Activated CD4-positive, alpha-beta T cell treated with anti-CD3 and anti-CD28 coated beads for 36 hours (primary cell): ENCODE measurements at regions not wholly inside any gene's neighbourhood (a gene's known extent, or its start where the extent isn't known, plus 50 kb on each side); places are given as distances from the start of the nearest gene placed in this dataset.
"Not testable (repeated sequence)": the region's sequence is repeated elsewhere in the genome, so short reads cannot be mapped to it uniquely, and the experiment has no call there.

ENCODE experiments used
- ATAC-seq: fragments of 200-7000 bp; cut with Tn5 transposase; one replicate; pipeline ENCODE4 v1.10.0; 2021; ENCODE audit warnings: mild to moderate bottlenecking, moderate library complexity
- CTCF ChIA-PET: fragments of 350-600 bp; sonication (Branson Sonifier 250); formaldehyde crosslinking; loops from one replicate; lab custom pipeline; 2021; ENCODE audit warnings: antibody characterized with exemption; lab: Charles Lee
- POLR2A ChIA-PET: fragments of 350-600 bp; sonication (Branson Sonifier 250); formaldehyde crosslinking; loops from one replicate; lab custom pipeline; 2021; ENCODE audit warnings: antibody characterized with exemption, inconsistent platforms; lab: Charles Lee
- DNase-seq: peaks from one replicate; pipeline ENCODE4 v3.0.0-alpha.2; 2020
- H3K27ac Mint-ChIP-seq: one replicate; pipeline ENCODE4 v1.8.0; 2021; ENCODE audit warnings: mixed read lengths
- H3K27me3 Mint-ChIP-seq: one replicate; pipeline ENCODE4 v1.8.0; 2021; ENCODE audit warnings: mixed read lengths
- H3K36me3 Mint-ChIP-seq: one replicate; pipeline ENCODE4 v1.8.0; 2021; ENCODE audit warnings: low read depth, mixed read lengths
- H3K4me1 Mint-ChIP-seq: one replicate; pipeline ENCODE4 v1.8.0; 2021; ENCODE audit warnings: mixed read lengths
- H3K4me3 Mint-ChIP-seq: one replicate; pipeline ENCODE4 v1.8.0; 2021; ENCODE audit warnings: mild to moderate bottlenecking, moderate library complexity, mixed read lengths
- H3K9me3 Mint-ChIP-seq: one replicate; pipeline ENCODE4 v1.8.0; 2021; ENCODE audit warnings: low read depth, mixed read lengths
- intact Hi-C, 2 experiments: fragments of 100-400 bp; cut with DNase I in 1 of 2; cut with micrococcal nuclease in 1 of 2; formaldehyde crosslinking; loops; one replicate each; pipeline versions ENCODE4 v1.14.2 to v1.15.1; 2022 to 2024; cut with DNase I, micrococcal nuclease

- no peak overlapping the region for H3K4me3 Mint-ChIP-seq
- ChIA-PET POLR2A (no interaction called here), CTCF (no interaction called here)
- H3K4me1 Mint-ChIP-seq, result no peaks in the 10 kb centered on the region
- H3K36me3 Mint-ChIP-seq, result no peaks in the 10 kb centered on the region
- ATAC-seq, result no peak
- intact Hi-C loops, result no loop called here
- peaks cover 2% of the 10 kb centered on the region for H3K27me3 Mint-ChIP-seq
- H3K9me3 Mint-ChIP-seq, result no peaks in the 10 kb centered on the region
- DNase-seq, result no peak
- H3K27ac Mint-ChIP-seq, result no peak overlapping the region
These were observed 112.4 kb upstream of the EDA2R start for GRCh38 chrX:66751136-66751782.

GRCh38 chrX:66744519-66744918, 105.6 kb upstream of the EDA2R start:
- H3K4me3 Mint-ChIP-seq, CTCF ChIA-PET, H3K9me3 Mint-ChIP-seq, H3K4me1 Mint-ChIP-seq, POLR2A ChIA-PET, H3K27ac Mint-ChIP-seq, DNase-seq, H3K36me3 Mint-ChIP-seq, intact Hi-C loops, H3K27me3 Mint-ChIP-seq, ATAC-seq: not testable (repeated sequence)

GRCh38 chrX:66731398-66731797, 92.5 kb upstream of the EDA2R start:
- no peak for DNase-seq
- Mint-ChIP-seq H3K27ac (no peak overlapping the region), H3K4me3 (no peak overlapping the region), H3K4me1 (no peaks in the 10 kb centered on the region), H3K9me3 (no peaks in the 10 kb centered on the region), H3K27me3 (no peaks in the 10 kb centered on the region), H3K36me3 (no peaks in the 10 kb centered on the region)
- POLR2A ChIA-PET, result no interaction called here
- peak; percentile 33 for ATAC-seq
- CTCF ChIA-PET, result interaction anchor here (0.8 to 1.7 kb wide), 3 partner anchors 24 to 1149 kb away, joined by 3 read pairs; no protein-coding TSS in a partner anchor
- intact Hi-C loops, result no loop called here

GRCh38 chrX:66728818-66729271, 90.0 kb upstream of the EDA2R start:
- ChIA-PET CTCF (interaction anchor here (0.6 to 1.5 kb wide), 10 partner anchors 11 to 1694 kb away, joined by 3 to 6 read pairs (median 4); partner anchors contain the start of gene ZC3H12B), POLR2A (no interaction called here)
- H3K4me3 Mint-ChIP-seq, result peak overlapping the region; percentile 77
- H3K27me3 Mint-ChIP-seq, result no peaks in the 10 kb centered on the region
- no peaks in the 10 kb centered on the region for H3K36me3 Mint-ChIP-seq
- intact Hi-C loops, result loop anchor here (1.0 to 10.0 kb wide), 5 partner anchors 524 to 1147 kb away; no protein-coding TSS in a partner anchor
- no peaks in the 10 kb centered on the region for H3K9me3 Mint-ChIP-seq
- H3K4me1 Mint-ChIP-seq, result no peaks in the 10 kb centered on the region
- ATAC-seq (peak; percentile 91), DNase-seq (peak; percentile 70)
- H3K27ac Mint-ChIP-seq, result peak overlapping the region; percentile 92

GRCh38 chrX:66717926-66718325, 79.0 kb upstream of the EDA2R start:
- ATAC-seq (no peak), DNase-seq (no peak)
- Mint-ChIP-seq H3K4me1 (peaks cover 2% of the 10 kb centered on the region), H3K27ac (no peak overlapping the region), H3K9me3 (no peaks in the 10 kb centered on the region), H3K27me3 (peaks cover 18% of the 10 kb centered on the region), H3K36me3 (no peaks in the 10 kb centered on the region), H3K4me3 (no peak overlapping the region)
- intact Hi-C loops, result no loop called here
- ChIA-PET POLR2A (no interaction called here), CTCF (interaction anchor here (1.6 kb wide), 1 partner anchor 11 kb away, joined by 4 read pairs; no protein-coding TSS in a partner anchor)

- POLR2A ChIA-PET, result no interaction called here
- Mint-ChIP-seq H3K27ac (no peak overlapping the region), H3K4me3 (no peak overlapping the region), H3K9me3 (peaks cover under 1% of the 10 kb centered on the region), H3K36me3 (no peaks in the 10 kb centered on the region), H3K27me3 (peaks cover 3% of the 10 kb centered on the region), H3K4me1 (no peaks in the 10 kb centered on the region)
- CTCF ChIA-PET, result interaction anchor here (0.6 to 1.2 kb wide), 2 partner anchors 31 to 497 kb away, joined by 3 read pairs; no protein-coding TSS in a partner anchor
- intact Hi-C loops, result no loop called here
- ATAC-seq, result peak; percentile 36
- DNase-seq, result no peak
These were observed 59.7 kb upstream of the EDA2R start for GRCh38 chrX:66698273-66699204.

- H3K4me3 Mint-ChIP-seq, POLR2A ChIA-PET, H3K27me3 Mint-ChIP-seq, H3K36me3 Mint-ChIP-seq, intact Hi-C loops, H3K27ac Mint-ChIP-seq, H3K4me1 Mint-ChIP-seq, H3K9me3 Mint-ChIP-seq, ATAC-seq, CTCF ChIA-PET, DNase-seq: not testable (repeated sequence)
These were observed 53.6 kb upstream of the EDA2R start for GRCh38 chrX:66692512-66692911.
